CD1c-positive myeloid dendritic cell (primary cell): ENCODE measurements at regions not wholly inside any gene's neighbourhood (a gene's known extent, or its start where the extent isn't known, plus 50 kb on each side); places are given as distances from the start of the nearest gene placed in this dataset.

Experiments
- DNase-seq: peaks from one replicate; pipeline ENCODE4 v3.0.0-alpha.2; 2016; ENCODE audit errors: extremely low spot score

- DNase-seq: no peak
Measured at GRCh38 chr16:13550254-13550653, 369.7 kb upstream of the ERCC4 start.

GRCh38 chr16:13552062-13552959 is 367.6 kb upstream of the ERCC4 start:
- no peak for DNase-seq

- DNase-seq: no peak
Measured at GRCh38 chr16:13552960-13553257, 367.0 kb upstream of the ERCC4 start.

- DNase-seq: no peak
Measured at GRCh38 chr16:13553453-13553985, 366.4 kb upstream of the ERCC4 start.

GRCh38 chr16:13554005-13554404 is 365.9 kb upstream of the ERCC4 start:
- DNase-seq: no peak

GRCh38 chr16:13554643-13555042 is 365.3 kb upstream of the ERCC4 start:
- DNase-seq: no peak

GRCh38 chr16:13557418-13557817 is 362.5 kb upstream of the ERCC4 start:
- no peak for DNase-seq

- no peak for DNase-seq
Measured at GRCh38 chr16:13558752-13559151, 361.2 kb upstream of the ERCC4 start.

GRCh38 chr16:13559624-13560023 is 360.3 kb upstream of the ERCC4 start:
- DNase-seq: no peak

GRCh38 chr16:13560151-13560550 is 359.8 kb upstream of the ERCC4 start:
- DNase-seq: no peak

GRCh38 chr16:13561291-13562070 is 358.5 kb upstream of the ERCC4 start:
- no peak for DNase-seq

- DNase-seq: no peak
Measured at GRCh38 chr16:13568803-13569202, 351.2 kb upstream of the ERCC4 start.

- DNase-seq: no peak
Measured at GRCh38 chr16:13569986-13570385, 350.0 kb upstream of the ERCC4 start.

GRCh38 chr16:13571036-13571435 is 348.9 kb upstream of the ERCC4 start:
- no peak for DNase-seq

GRCh38 chr16:13573903-13574302 is 346.1 kb upstream of the ERCC4 start:
- no peak for DNase-seq

- DNase-seq: no peak
Measured at GRCh38 chr16:13586051-13586450, 333.9 kb upstream of the ERCC4 start.

GRCh38 chr16:13587181-13587580 is 332.8 kb upstream of the ERCC4 start:
- no peak for DNase-seq

- no peak for DNase-seq
Measured at GRCh38 chr16:13594823-13595222, 325.1 kb upstream of the ERCC4 start.

GRCh38 chr16:13606804-13607203 is 313.1 kb upstream of the ERCC4 start:
- no peak for DNase-seq

- no peak for DNase-seq
Measured at GRCh38 chr16:13607289-13607688, 312.7 kb upstream of the ERCC4 start.

GRCh38 chr16:13611596-13611995 is 308.4 kb upstream of the ERCC4 start:
- no peak for DNase-seq

- DNase-seq: no peak
Measured at GRCh38 chr16:13612623-13613022, 307.3 kb upstream of the ERCC4 start.

GRCh38 chr16:13613165-13613564 is 306.8 kb upstream of the ERCC4 start:
- DNase-seq: no peak
